Coronary artery (tissue), 2 donors: ENCODE measurements at regions not wholly inside any gene's neighbourhood (a gene's known extent, or its start where the extent isn't known, plus 50 kb on each side); places are given as distances from the start of the nearest gene placed in this dataset.

Source experiments
- DNase-seq: peaks from one replicate; pipeline ENCODE4 v3.0.0-alpha.2; 2017; ENCODE audit warnings: low spot score
- H3K27ac ChIP-seq, 2 donors: fragments of 200-600 bp; sonication (generic); one replicate each; pipeline ENCODE4 v1.5.1; 2016 to 2019
- H3K4me3 ChIP-seq: fragments of 200-600 bp; sonication (generic); 2 replicates; pipeline ENCODE4 v1.5.1; 2016; ENCODE audit warnings: mild to moderate bottlenecking, moderate library complexity
- CTCF ChIP-seq: fragments of 200-600 bp; sonication (generic); IDR thresholded peaks from one replicate; pipeline ENCODE4 v1.5.1; 2019; ENCODE audit warnings: antibody characterized with exemption

- no peak overlapping the region for H3K4me3 ChIP-seq
- no peak for DNase-seq
- H3K27ac ChIP-seq = no peak overlapping the region
- no peak for TF ChIP-seq CTCF
Measured at GRCh38 chr3:13213911-13214846, 140.9 kb upstream of the IQSEC1 start.

GRCh38 chr3:13213490-13213889 lies 140.3 kb upstream of the IQSEC1 start:
- DNase-seq = no peak
- Histone ChIP-seq H3K27ac (no peak overlapping the region), H3K4me3 (no peak overlapping the region)
- TF ChIP-seq CTCF = no peak

- no peak for DNase-seq
- no peak overlapping the region for H3K4me3 ChIP-seq
- no peak for TF ChIP-seq CTCF
- no peak overlapping the region for H3K27ac ChIP-seq
Measured at GRCh38 chr3:13211605-13212210, 138.5 kb upstream of the IQSEC1 start.

GRCh38 chr3:13210221-13210975 lies 137.2 kb upstream of the IQSEC1 start:
- TF ChIP-seq CTCF = no peak
- no peak overlapping the region for H3K27ac ChIP-seq
- no peak for DNase-seq
- no peak overlapping the region for H3K4me3 ChIP-seq

GRCh38 chr3:13209634-13209997 lies 136.4 kb upstream of the IQSEC1 start:
- H3K27ac ChIP-seq = no peak overlapping the region
- no peak for TF ChIP-seq CTCF
- no peak for DNase-seq
- H3K4me3 ChIP-seq = no peak overlapping the region

GRCh38 chr3:13208706-13209633 lies 135.7 kb upstream of the IQSEC1 start:
- Histone ChIP-seq H3K27ac (no peak overlapping the region), H3K4me3 (no peak overlapping the region)
- no peak for TF ChIP-seq CTCF
- no peak for DNase-seq
